ENCODE measurements at regions not wholly inside any gene's neighbourhood (a gene's known extent, or its start where the extent isn't known, plus 50 kb on each side); places are given as distances from the start of the nearest gene placed in this dataset.

DNA sequence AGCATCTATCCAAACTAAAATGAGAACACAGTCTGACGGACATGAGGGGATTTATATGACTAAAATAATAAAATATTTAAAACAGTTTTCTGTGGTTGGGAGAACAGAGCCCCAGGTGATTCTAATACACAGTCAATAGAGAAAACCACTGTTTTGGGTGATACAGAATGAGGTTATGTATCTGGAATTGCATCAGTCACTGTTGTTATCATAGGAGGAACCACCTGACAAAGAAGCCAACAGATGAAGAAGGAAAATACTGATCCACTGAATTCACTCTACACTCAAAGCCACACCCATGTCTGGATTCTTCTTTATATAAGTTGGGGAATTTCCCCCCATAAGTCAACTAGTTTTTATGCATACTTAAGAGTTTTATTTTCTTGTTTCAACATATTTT, 799.0 kb downstream of the TLR4 start:
- H2AFZ ChIP-seq (ENCODE audit: low read depth, low read length) = no peak overlapping the region
- H4K20me1 ChIP-seq (ENCODE audit: insufficient read depth) = no peaks in the 10 kb centered on the region
- no peak overlapping the region for H3K27ac ChIP-seq (ENCODE audit: low read length)
- H3K4me3 ChIP-seq (ENCODE audit: low read length) = no peak overlapping the region
- no peaks in the 10 kb centered on the region for H3K79me2 ChIP-seq (replicated peaks; ENCODE audit: insufficient read depth, low read length)
- H3K27me3 ChIP-seq (ENCODE audit: insufficient read depth, low read depth, low read length) = no peaks in the 10 kb centered on the region
- H3K4me2 ChIP-seq (ENCODE audit: low read length) = no peak overlapping the region
- no peak overlapping the region for H3K9ac ChIP-seq (ENCODE audit: low read length)
- TF ChIP-seq RAD21 (conservative IDR thresholded peaks at IDR 0.05) (no peak), CTCF (IDR thresholded peaks at IDR 0.05; ENCODE audit: poor library complexity, severe bottlenecking) (no peak), SMC3 (conservative IDR thresholded peaks at IDR 0.05; ENCODE audit: poor library complexity) (no peak), POLR2AphosphoS5 (IDR thresholded peaks at IDR 0.05) (no peak), MXI1 (conservative IDR thresholded peaks at IDR 0.05; ENCODE audit: poor library complexity, severe bottlenecking) (no peak), EP300 (conservative IDR thresholded peaks at IDR 0.05; ENCODE audit: poor library complexity, severe bottlenecking) (no peak), TAF1 (IDR thresholded peaks at IDR 0.05; ENCODE audit: low read depth) (no peak), EZH2 (IDR thresholded peaks at IDR 0.05; ENCODE audit: borderline replicate concordance, insufficient read depth, low read length, poor library complexity, severe bottlenecking) (no peak)
- TF ChIP-seq, protein P1, sequence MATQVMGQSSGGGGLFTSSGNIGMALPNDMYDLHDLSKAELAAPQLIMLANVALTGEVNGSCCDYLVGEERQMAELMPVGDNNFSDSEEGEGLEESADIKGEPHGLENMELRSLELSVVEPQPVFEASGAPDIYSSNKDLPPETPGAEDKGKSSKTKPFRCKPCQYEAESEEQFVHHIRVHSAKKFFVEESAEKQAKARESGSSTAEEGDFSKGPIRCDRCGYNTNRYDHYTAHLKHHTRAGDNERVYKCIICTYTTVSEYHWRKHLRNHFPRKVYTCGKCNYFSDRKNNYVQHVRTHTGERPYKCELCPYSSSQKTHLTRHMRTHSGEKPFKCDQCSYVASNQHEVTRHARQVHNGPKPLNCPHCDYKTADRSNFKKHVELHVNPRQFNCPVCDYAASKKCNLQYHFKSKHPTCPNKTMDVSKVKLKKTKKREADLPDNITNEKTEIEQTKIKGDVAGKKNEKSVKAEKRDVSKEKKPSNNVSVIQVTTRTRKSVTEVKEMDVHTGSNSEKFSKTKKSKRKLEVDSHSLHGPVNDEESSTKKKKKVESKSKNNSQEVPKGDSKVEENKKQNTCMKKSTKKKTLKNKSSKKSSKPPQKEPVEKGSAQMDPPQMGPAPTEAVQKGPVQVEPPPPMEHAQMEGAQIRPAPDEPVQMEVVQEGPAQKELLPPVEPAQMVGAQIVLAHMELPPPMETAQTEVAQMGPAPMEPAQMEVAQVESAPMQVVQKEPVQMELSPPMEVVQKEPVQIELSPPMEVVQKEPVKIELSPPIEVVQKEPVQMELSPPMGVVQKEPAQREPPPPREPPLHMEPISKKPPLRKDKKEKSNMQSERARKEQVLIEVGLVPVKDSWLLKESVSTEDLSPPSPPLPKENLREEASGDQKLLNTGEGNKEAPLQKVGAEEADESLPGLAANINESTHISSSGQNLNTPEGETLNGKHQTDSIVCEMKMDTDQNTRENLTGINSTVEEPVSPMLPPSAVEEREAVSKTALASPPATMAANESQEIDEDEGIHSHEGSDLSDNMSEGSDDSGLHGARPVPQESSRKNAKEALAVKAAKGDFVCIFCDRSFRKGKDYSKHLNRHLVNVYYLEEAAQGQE (IDR thresholded peaks at IDR 0.05; ENCODE audit: borderline replicate concordance) = no peak
- H3K9me3 ChIP-seq (ENCODE audit: low read length) = no peaks in the 10 kb centered on the region
- no peaks in the 10 kb centered on the region for H3F3A ChIP-seq (ENCODE audit: insufficient read depth, low read length, poor library complexity, severe bottlenecking)
- H3K36me3 ChIP-seq (ENCODE audit: insufficient read depth, low read length) = no peaks in the 10 kb centered on the region
- H3K9me2 ChIP-seq (ENCODE audit: insufficient read depth, low read length) = no peaks in the 10 kb centered on the region

DNA sequence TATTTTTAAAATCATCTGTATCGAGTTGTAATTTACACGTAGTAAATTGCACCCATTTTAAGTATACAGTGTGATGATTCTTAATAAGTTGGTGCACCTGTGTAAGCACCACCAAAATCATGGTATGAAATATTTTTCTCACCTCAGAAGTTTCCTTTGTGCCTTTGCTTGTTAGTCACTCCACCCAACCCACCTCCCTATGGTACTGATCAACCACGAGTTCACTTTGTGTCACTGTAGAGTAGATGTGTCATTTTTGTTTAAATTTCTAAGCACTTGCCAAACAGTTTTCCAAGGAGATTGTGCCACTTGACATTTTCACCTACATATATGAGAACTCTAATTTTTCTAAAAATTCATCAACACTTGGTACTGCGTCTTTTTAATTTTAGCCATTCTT, 806.5 kb downstream of the TLR4 start:
- H3K27ac ChIP-seq (ENCODE audit: low read length) = no peak overlapping the region
- no peaks in the 10 kb centered on the region for H3K9me3 ChIP-seq (ENCODE audit: low read length)
- no peaks in the 10 kb centered on the region for H3K9me2 ChIP-seq (ENCODE audit: insufficient read depth, low read length)
- TF ChIP-seq, protein P1 (IDR thresholded peaks at IDR 0.05; ENCODE audit: borderline replicate concordance) = no peak
- no peak overlapping the region for H3K9ac ChIP-seq (ENCODE audit: low read length)
- no peaks in the 10 kb centered on the region for H4K20me1 ChIP-seq (ENCODE audit: insufficient read depth)
- no peaks in the 10 kb centered on the region for H3K36me3 ChIP-seq (ENCODE audit: insufficient read depth, low read length)
- H3K4me3 ChIP-seq (ENCODE audit: low read length) = no peak overlapping the region
- no peaks in the 10 kb centered on the region for H3K79me2 ChIP-seq (replicated peaks; ENCODE audit: insufficient read depth, low read length)
- H3K4me2 ChIP-seq (ENCODE audit: low read length) = no peak overlapping the region
- no peaks in the 10 kb centered on the region for H3K27me3 ChIP-seq (ENCODE audit: insufficient read depth, low read depth, low read length)
- H3F3A ChIP-seq (ENCODE audit: insufficient read depth, low read length, poor library complexity, severe bottlenecking) = no peaks in the 10 kb centered on the region
- no peak overlapping the region for H2AFZ ChIP-seq (ENCODE audit: low read depth, low read length)

Measured in neural cell (in vitro differentiated cells).